ENCODE measurements at regions not wholly inside any gene's neighbourhood (a gene's known extent, or its start where the extent isn't known, plus 50 kb on each side); places are given as distances from the start of the nearest gene placed in this dataset.

- TF ChIP-seq, protein P1, sequence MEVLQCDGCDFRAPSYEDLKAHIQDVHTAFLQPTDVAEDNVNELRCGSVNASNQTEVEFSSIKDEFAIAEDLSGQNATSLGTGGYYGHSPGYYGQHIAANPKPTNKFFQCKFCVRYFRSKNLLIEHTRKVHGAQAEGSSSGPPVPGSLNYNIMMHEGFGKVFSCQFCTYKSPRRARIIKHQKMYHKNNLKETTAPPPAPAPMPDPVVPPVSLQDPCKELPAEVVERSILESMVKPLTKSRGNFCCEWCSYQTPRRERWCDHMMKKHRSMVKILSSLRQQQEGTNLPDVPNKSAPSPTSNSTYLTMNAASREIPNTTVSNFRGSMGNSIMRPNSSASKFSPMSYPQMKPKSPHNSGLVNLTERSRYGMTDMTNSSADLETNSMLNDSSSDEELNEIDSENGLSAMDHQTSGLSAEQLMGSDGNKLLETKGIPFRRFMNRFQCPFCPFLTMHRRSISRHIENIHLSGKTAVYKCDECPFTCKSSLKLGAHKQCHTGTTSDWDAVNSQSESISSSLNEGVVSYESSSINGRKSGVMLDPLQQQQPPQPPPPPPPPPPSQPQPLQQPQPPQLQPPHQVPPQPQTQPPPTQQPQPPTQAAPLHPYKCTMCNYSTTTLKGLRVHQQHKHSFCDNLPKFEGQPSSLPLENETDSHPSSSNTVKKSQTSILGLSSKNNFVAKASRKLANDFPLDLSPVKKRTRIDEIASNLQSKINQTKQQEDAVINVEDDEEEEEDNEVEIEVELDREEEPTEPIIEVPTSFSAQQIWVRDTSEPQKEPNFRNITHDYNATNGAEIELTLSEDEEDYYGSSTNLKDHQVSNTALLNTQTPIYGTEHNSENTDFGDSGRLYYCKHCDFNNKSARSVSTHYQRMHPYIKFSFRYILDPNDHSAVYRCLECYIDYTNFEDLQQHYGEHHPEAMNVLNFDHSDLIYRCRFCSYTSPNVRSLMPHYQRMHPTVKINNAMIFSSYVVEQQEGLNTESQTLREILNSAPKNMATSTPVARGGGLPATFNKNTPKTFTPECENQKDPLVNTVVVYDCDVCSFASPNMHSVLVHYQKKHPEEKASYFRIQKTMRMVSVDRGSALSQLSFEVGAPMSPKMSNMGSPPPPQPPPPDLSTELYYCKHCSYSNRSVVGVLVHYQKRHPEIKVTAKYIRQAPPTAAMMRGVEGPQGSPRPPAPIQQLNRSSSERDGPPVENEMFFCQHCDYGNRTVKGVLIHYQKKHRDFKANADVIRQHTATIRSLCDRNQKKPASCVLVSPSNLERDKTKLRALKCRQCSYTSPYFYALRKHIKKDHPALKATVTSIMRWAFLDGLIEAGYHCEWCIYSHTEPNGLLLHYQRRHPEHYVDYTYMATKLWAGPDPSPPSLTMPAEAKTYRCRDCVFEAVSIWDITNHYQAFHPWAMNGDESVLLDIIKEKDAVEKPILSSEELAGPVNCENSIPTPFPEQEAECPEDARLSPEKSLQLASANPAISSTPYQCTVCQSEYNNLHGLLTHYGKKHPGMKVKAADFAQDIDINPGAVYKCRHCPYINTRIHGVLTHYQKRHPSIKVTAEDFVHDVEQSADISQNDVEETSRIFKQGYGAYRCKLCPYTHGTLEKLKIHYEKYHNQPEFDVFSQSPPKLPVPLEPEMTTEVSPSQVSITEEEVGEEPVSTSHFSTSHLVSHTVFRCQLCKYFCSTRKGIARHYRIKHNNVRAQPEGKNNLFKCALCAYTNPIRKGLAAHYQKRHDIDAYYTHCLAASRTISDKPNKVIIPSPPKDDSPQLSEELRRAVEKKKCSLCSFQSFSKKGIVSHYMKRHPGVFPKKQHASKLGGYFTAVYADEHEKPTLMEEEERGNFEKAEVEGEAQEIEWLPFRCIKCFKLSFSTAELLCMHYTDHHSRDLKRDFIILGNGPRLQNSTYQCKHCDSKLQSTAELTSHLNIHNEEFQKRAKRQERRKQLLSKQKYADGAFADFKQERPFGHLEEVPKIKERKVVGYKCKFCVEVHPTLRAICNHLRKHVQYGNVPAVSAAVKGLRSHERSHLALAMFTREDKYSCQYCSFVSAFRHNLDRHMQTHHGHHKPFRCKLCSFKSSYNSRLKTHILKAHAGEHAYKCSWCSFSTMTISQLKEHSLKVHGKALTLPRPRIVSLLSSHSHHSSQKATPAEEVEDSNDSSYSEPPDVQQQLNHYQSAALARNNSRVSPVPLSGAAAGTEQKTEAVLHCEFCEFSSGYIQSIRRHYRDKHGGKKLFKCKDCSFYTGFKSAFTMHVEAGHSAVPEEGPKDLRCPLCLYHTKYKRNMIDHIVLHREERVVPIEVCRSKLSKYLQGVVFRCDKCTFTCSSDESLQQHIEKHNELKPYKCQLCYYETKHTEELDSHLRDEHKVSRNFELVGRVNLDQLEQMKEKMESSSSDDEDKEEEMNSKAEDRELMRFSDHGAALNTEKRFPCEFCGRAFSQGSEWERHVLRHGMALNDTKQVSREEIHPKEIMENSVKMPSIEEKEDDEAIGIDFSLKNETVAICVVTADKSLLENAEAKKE (CRISPR knock-in tag; IDR thresholded peaks at IDR 0.05), result no peak
- TF ChIP-seq ZNF331 (CRISPR knock-in tag; IDR thresholded peaks at IDR 0.05; ENCODE audit: low read depth), result no peak
- no peak for TF ChIP-seq NANOG (IDR thresholded peaks at IDR 0.05; ENCODE audit: borderline replicate concordance)
- no peak for TF ChIP-seq ZNF114 (CRISPR knock-in tag; IDR thresholded peaks at IDR 0.05)
- no peak for TF ChIP-seq REST (IDR thresholded peaks at IDR 0.05; ENCODE audit: unreplicated experiment)
- no peak for TF ChIP-seq JUNB (IDR thresholded peaks at IDR 0.05; ENCODE audit: unreplicated experiment)
- no peak for TF ChIP-seq CTCF (conservative IDR thresholded peaks at IDR 0.05; ENCODE audit: low read depth in 2 of 2)
- TF ChIP-seq STAT1 (IDR thresholded peaks at IDR 0.05; ENCODE audit: unreplicated experiment), result no peak
- TF ChIP-seq CREB1 (CRISPR knock-in tag; IDR thresholded peaks at IDR 0.05; ENCODE audit: low read depth), result no peak
- no peak for TF ChIP-seq ETS1 (IDR thresholded peaks at IDR 0.05)
Observed at GRCh38 chr13:84481958-84482357, 599.7 kb upstream of the SLITRK1 start (continued).
